GM12891 (cell line): ENCODE measurements at regions not wholly inside any gene's neighbourhood (a gene's known extent, or its start where the extent isn't known, plus 50 kb on each side); places are given as distances from the start of the nearest gene placed in this dataset.

ENCODE experiments used
- DNase-seq: peaks from one replicate; pipeline ENCODE4 v3.0.0; 2011; ENCODE audit warnings: low spot score; ENCODE audit not compliant: insufficient read length
- FAIRE-seq: peaks from 2 replicates; lab custom pipeline; 2011; peaks lifted over from hg19 to GRCh38; lab: Jason Lieb, UNC
- PAX5 ChIP-seq: IDR thresholded peaks from 2 replicates; pipeline ENCODE4 v1.6.1; 2011; ENCODE audit warnings: low read length, moderate library complexity, mild to moderate bottlenecking; ENCODE audit not compliant: insufficient read depth, severe bottlenecking
- POLR2A ChIP-seq: IDR thresholded peaks from 2 replicates; pipeline ENCODE4 v1.6.1; 2011; ENCODE audit warnings: low read depth, low read length, control low read depth
- POLR2AphosphoS5 ChIP-seq: IDR thresholded peaks from 2 replicates; pipeline ENCODE4 v1.6.1; 2011; ENCODE audit warnings: low read depth, low read length, control low read depth
- POU2F2 ChIP-seq: IDR thresholded peaks from 2 replicates; pipeline ENCODE4 v1.6.1; 2011; ENCODE audit warnings: low read depth, mild to moderate bottlenecking, control low read depth, low read length, moderate library complexity
- SPI1 ChIP-seq: IDR thresholded peaks from 2 replicates; pipeline ENCODE4 v1.6.1; 2011; ENCODE audit warnings: low read depth, low read length, control low read depth
- TAF1 ChIP-seq: IDR thresholded peaks from 2 replicates; pipeline ENCODE4 v1.6.1; 2011; ENCODE audit warnings: low read depth, low read length, control low read depth

- TF ChIP-seq POU2F2 (no peak), TAF1 (no peak), PAX5 (no peak), POLR2AphosphoS5 (no peak), SPI1 (no peak)
- DNase-seq = no peak
- no peak for FAIRE-seq
Observed at GRCh38 chr3:117128133-117128532, 418.6 kb downstream of the TUSC7 start.

- FAIRE-seq = no peak
- no peak for TF ChIP-seq POU2F2
- TF ChIP-seq PAX5 = no peak
- TF ChIP-seq POLR2A = no peak
- TF ChIP-seq SPI1 = no peak
- TF ChIP-seq TAF1 = no peak
- no peak for TF ChIP-seq POLR2AphosphoS5
- DNase-seq = no peak
Observed at GRCh38 chr3:117128872-117129271, 419.3 kb downstream of the TUSC7 start.

- DNase-seq (no peak), FAIRE-seq (no peak)
- no peak for TF ChIP-seq POLR2AphosphoS5
- TF ChIP-seq TAF1 = no peak
- no peak for TF ChIP-seq POU2F2
- no peak for TF ChIP-seq POLR2A
- TF ChIP-seq PAX5 = no peak
- TF ChIP-seq SPI1 = no peak
Observed at GRCh38 chr3:117129516-117129915, 419.9 kb downstream of the TUSC7 start.

GRCh38 chr3:117130222-117130621, 420.6 kb downstream of the TUSC7 start:
- TF ChIP-seq PAX5 (no peak), TAF1 (no peak), POU2F2 (no peak), POLR2A (no peak), POLR2AphosphoS5 (no peak), SPI1 (no peak)
- DNase-seq (no peak), FAIRE-seq (no peak)

GRCh38 chr3:117131259-117131658, 421.7 kb downstream of the TUSC7 start:
- DNase-seq (no peak), FAIRE-seq (no peak)
- no peak for TF ChIP-seq TAF1
- TF ChIP-seq POLR2AphosphoS5 = no peak
- no peak for TF ChIP-seq POU2F2
- no peak for TF ChIP-seq PAX5
- no peak for TF ChIP-seq POLR2A
- no peak for TF ChIP-seq SPI1

DNA sequence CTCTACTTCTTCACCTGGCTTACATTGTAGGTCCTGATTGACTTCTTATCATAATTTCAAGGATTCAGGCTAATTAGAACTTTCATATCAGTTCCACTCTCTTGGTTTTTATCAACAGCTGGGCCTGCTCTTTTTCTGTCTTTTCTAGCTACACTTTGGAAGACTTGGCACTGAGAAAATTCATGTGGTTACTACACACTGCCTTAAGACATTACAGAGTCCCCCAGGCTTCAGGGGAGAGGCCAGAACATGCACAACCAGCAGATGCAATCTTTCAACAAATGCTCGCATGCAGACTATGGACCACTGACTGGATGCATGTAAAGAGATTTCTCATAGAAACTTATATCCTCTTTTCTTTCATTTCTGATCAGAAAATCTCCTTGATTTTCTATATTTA, 423.5 kb downstream of the TUSC7 start:
- no peak for TF ChIP-seq TAF1
- TF ChIP-seq POU2F2 = no peak
- TF ChIP-seq POLR2AphosphoS5 = no peak
- DNase-seq (no peak), FAIRE-seq (no peak)

DNA sequence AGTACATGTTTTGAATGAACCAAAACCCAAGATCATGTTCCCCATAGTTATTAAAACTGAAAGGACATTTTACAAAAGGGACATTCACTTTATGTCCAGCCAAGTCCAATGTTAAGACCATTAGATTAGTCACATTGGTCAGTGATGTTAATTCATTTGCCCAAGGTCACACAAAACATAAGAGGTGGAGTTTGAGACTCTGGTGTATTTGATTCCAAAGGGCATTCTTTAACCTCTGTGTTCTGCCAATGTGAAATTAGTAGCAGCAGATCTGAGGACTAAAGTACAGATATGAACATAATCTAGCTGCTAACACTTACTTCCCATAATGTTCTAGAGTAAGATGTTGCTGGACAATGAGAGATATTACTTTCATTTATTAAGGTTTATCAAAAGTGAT, 425.6 kb downstream of the TUSC7 start:
- FAIRE-seq = no peak

DNA sequence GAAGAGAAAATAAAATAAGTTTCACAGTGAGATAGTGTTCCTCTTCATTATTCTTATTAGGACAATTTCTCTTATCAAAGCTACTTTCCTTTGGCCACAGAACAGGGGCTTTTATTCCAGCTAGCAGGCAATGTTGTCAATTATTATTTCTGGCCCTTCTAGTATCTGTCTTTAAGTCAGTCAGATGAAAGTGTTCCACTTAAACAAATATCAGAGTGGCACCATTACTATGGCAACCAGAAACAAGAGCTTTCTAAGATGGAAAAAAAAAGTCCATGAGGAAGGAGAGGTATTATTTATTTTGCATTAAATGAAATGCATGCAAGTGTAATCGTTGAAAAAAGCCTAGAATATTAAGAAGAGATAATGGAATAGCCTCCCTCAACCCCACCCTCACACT, 426.4 kb downstream of the TUSC7 start:
- no peak for TF ChIP-seq SPI1
- no peak for TF ChIP-seq POLR2A
- TF ChIP-seq TAF1 = no peak
- no peak for TF ChIP-seq POU2F2
- TF ChIP-seq PAX5 = no peak
- no peak for TF ChIP-seq POLR2AphosphoS5
- DNase-seq = no peak
- FAIRE-seq = no peak

More for the DNA sequence above, 425.6 kb downstream of the TUSC7 start:
- no peak for DNase-seq
- TF ChIP-seq SPI1 = no peak
- no peak for TF ChIP-seq POU2F2
- TF ChIP-seq PAX5 = no peak
- no peak for TF ChIP-seq POLR2A
- no peak for TF ChIP-seq POLR2AphosphoS5
- TF ChIP-seq TAF1 = no peak

DNA sequence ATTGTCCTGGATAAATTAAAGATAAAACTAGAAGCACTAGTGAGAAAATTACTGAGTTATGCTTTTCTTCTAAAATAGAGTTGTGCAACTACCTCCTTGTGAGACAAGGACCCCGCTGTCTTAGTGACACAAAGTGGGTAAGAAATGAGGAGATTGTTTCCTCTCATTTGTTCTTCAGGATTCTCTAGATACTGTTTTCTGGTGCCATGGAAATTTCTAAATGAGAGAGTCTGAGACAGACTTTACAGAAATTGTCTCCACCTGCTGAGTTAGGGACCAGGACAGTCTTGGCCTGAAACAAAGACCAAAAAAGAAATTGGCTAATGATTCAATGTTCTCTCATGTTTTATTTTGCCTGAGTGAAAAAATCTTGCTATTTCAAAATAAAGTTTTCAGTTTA, 427.5 kb downstream of the TUSC7 start:
- TF ChIP-seq PAX5 (no peak), TAF1 (no peak), POU2F2 (no peak), POLR2A (no peak), POLR2AphosphoS5 (no peak), SPI1 (no peak)
- DNase-seq (no peak), FAIRE-seq (no peak)

- DNase-seq (no peak), FAIRE-seq (no peak)
- TF ChIP-seq PAX5 = no peak
- no peak for TF ChIP-seq POLR2A
- TF ChIP-seq POLR2AphosphoS5 = no peak
- no peak for TF ChIP-seq SPI1
Observed at GRCh38 chr3:117139681-117140080, 430.1 kb downstream of the TUSC7 start.

GRCh38 chr3:117141812-117142211, 432.2 kb downstream of the TUSC7 start:
- no peak for FAIRE-seq
- DNase-seq = no peak
- TF ChIP-seq POU2F2 (no peak), TAF1 (no peak), SPI1 (no peak), POLR2A (no peak), PAX5 (no peak), POLR2AphosphoS5 (no peak)

DNA sequence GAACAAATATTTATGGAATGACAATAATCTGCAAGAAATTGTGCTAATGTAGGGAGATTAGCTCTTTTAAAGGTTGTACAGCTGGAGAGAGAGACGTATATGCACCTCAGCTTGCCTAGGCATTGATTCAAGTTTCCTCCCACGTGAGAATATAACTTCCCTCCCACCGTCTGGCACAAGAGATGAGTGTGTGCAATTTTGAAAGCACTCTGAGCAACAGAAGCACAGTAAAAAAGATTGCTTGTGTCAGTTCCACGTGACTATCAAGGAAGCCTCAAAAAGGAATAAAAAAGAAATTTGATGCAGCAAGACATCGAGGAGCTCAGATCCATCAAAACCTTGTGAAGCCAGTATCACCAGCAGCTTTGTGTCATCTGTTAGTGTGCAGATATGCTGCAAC, 435.3 kb downstream of the TUSC7 start:
- no peak for FAIRE-seq
- TF ChIP-seq PAX5 (no peak), POLR2A (no peak), TAF1 (no peak), POU2F2 (no peak), SPI1 (no peak)

More for the DNA sequence above, 435.3 kb downstream of the TUSC7 start:
- DNase-seq = no peak
